IMR-90 (cell line): ENCODE measurements at regions not wholly inside any gene's neighbourhood (a gene's known extent, or its start where the extent isn't known, plus 50 kb on each side); places are given as distances from the start of the nearest gene placed in this dataset.

Experiments
- ATAC-seq: fragments of 200-7000 bp; cut with Tn5 transposase; 2 replicates; pipeline ENCODE4 v1.9.1; 2020; ENCODE audit warnings: low read depth, mild to moderate bottlenecking, moderate library complexity
- BruUV-seq: library from RNA; stranded (reverse); fragments of 400-500 nt; replicated peaks from 2 replicates; lab custom pipeline; 2021; lab: Mats Ljungman, UMichigan
- CTCF ChIA-PET: fragments of 300-600 bp; formaldehyde crosslinking; extraction: SDS; loops from one replicate; lab custom pipeline; 2021; ENCODE audit warnings: antibody characterized with exemption; lab: Yijun Ruan, JAX
- POLR2A ChIA-PET: fragments of 300-600 bp; sonication (Branson Sonifier 250); formaldehyde crosslinking; loops from one replicate; lab custom pipeline; 2022; ENCODE audit warnings: antibody characterized with exemption; ENCODE audit not compliant: unreplicated experiment; lab: Charles Lee
- DNase-seq: peaks from one replicate; pipeline ENCODE4 v3.0.0; 2013
- H2AFZ ChIP-seq: replicated peaks from 2 replicates; pipeline ENCODE3; 2013; ENCODE audit warnings: low read length, mild to moderate bottlenecking; ENCODE audit not compliant: poor library complexity
- H2AK5ac ChIP-seq: 2 replicates; pipeline ENCODE4 v1.6.1; 2013; ENCODE audit warnings: low read depth, low read length, inconsistent platforms
- H2AK9ac ChIP-seq: replicated peaks from 2 replicates; pipeline ENCODE3; 2013; ENCODE audit warnings: mild to moderate bottlenecking, low read depth, low read length, moderate library complexity; ENCODE audit not compliant: poor library complexity
- H2BK120ac ChIP-seq: 2 replicates; pipeline ENCODE4 v1.6.1; 2013; ENCODE audit warnings: low read depth, low read length, inconsistent platforms
- H2BK15ac ChIP-seq: 3 replicates; pipeline ENCODE4 v1.6.1; 2013; ENCODE audit warnings: low read depth, low read length, inconsistent platforms
- H2BK20ac ChIP-seq: 2 replicates; pipeline ENCODE4 v1.6.1; 2013; ENCODE audit warnings: low read depth, mild to moderate bottlenecking, inconsistent platforms, low read length, moderate library complexity
- H2BK5ac ChIP-seq: 2 replicates; pipeline ENCODE4 v1.6.1; 2013; ENCODE audit warnings: mild to moderate bottlenecking, low read depth, low read length, inconsistent platforms; ENCODE audit not compliant: poor library complexity, severe bottlenecking
- H3K14ac ChIP-seq: replicated peaks from 2 replicates; pipeline ENCODE4 v1.6.1; 2013; ENCODE audit warnings: low read depth, low read length, inconsistent platforms
- H3K18ac ChIP-seq: 2 replicates; pipeline ENCODE4 v1.6.1; 2013; ENCODE audit warnings: low read depth, low read length, control low read depth
- H3K23ac ChIP-seq: 2 replicates; pipeline ENCODE4 v1.6.1; 2013; ENCODE audit warnings: low read depth, low read length, inconsistent platforms
- H3K27ac ChIP-seq: 2 replicates; pipeline ENCODE4 v1.5.1; 2013; ENCODE audit warnings: mild to moderate bottlenecking, control low read depth, low read length; ENCODE audit not compliant: insufficient read depth
- H3K27me3 ChIP-seq: 2 replicates; pipeline ENCODE4 v1.6.1; 2013; ENCODE audit warnings: low read length; ENCODE audit not compliant: control insufficient read depth, insufficient read depth
- H3K36me3 ChIP-seq: 2 replicates; pipeline ENCODE4 v1.6.1; 2013; ENCODE audit warnings: low read length, mixed read lengths; ENCODE audit not compliant: control insufficient read depth, insufficient read depth
- H3K4ac ChIP-seq: 2 replicates; pipeline ENCODE4 v1.6.1; 2013; ENCODE audit warnings: low read depth, low read length, inconsistent platforms
- H3K4me1 ChIP-seq: 2 replicates; pipeline ENCODE4 v1.6.1; 2013; ENCODE audit warnings: low read length, mixed read lengths; ENCODE audit not compliant: control insufficient read depth, insufficient read depth
- H3K4me2 ChIP-seq: 2 replicates; pipeline ENCODE4 v1.6.1; 2013; ENCODE audit warnings: low read depth, mild to moderate bottlenecking, control low read depth, low read length, moderate library complexity
- H3K4me3 ChIP-seq: 2 replicates; pipeline ENCODE4 v1.5.1; 2013; ENCODE audit warnings: low read depth, mild to moderate bottlenecking, control low read depth, low read length, moderate library complexity; ENCODE audit not compliant: insufficient read depth
- H3K56ac ChIP-seq: 2 replicates; pipeline ENCODE4 v1.6.1; 2013; ENCODE audit warnings: low read length, inconsistent platforms; ENCODE audit not compliant: insufficient read depth; ENCODE audit errors: extremely low read depth
- H3K79me1 ChIP-seq, 2 experiments: 2 replicates each; pipeline ENCODE4 v1.6.1; 2013; ENCODE audit warnings: low read length in 2 of 2, inconsistent platforms in 1 of 2, low read depth in 1 of 2
- H3K9ac ChIP-seq: 2 replicates; pipeline ENCODE4 v1.6.1; 2013; ENCODE audit warnings: low read depth, low read length, control low read depth
- H3K9me1 ChIP-seq: 2 replicates; pipeline ENCODE4 v1.6.1; 2013; ENCODE audit warnings: low read length, inconsistent platforms; ENCODE audit not compliant: insufficient read depth
- H3K9me3 ChIP-seq: 2 replicates; pipeline ENCODE4 v1.6.1; 2013; ENCODE audit warnings: low read length; ENCODE audit not compliant: control insufficient read depth, insufficient read depth
- H4K20me1 ChIP-seq: 2 replicates; pipeline ENCODE4 v1.6.1; 2013; ENCODE audit warnings: low read length, inconsistent platforms; ENCODE audit not compliant: insufficient read depth
- H4K5ac ChIP-seq: 2 replicates; pipeline ENCODE4 v1.6.1; 2013; ENCODE audit warnings: mild to moderate bottlenecking, low read depth, low read length, control low read depth
- H4K8ac ChIP-seq, 2 experiments: 2 replicates each; pipeline ENCODE4 v1.6.1; 2013; ENCODE audit warnings: low read depth in 2 of 2, low read length in 2 of 2, control low read depth in 1 of 2, inconsistent platforms in 1 of 2
- H4K91ac ChIP-seq: 2 replicates; pipeline ENCODE4 v1.6.1; 2013; ENCODE audit warnings: low read depth, low read length, inconsistent platforms; ENCODE audit not compliant: insufficient read depth
- CEBPB ChIP-seq: IDR thresholded peaks from 2 replicates; pipeline ENCODE4 v1.6.1; 2012; ENCODE audit warnings: low read depth, low read length, improper control_type of control experiment
- CHD1 ChIP-seq: IDR thresholded peaks from 2 replicates; pipeline ENCODE4 v1.6.1; 2012; ENCODE audit warnings: low read depth, low read length, improper control_type of control experiment
- FOS ChIP-seq: fragments of 150-350 bp; IDR thresholded peaks from 2 replicates; pipeline ENCODE4 v1.6.1; 2016; ENCODE audit warnings: low read depth, low read length
- POLR2A ChIP-seq: IDR thresholded peaks from 2 replicates; pipeline ENCODE4 v1.6.1; 2012; ENCODE audit warnings: mild to moderate bottlenecking, low read depth, low read length
- RAD21 ChIP-seq: IDR thresholded peaks from 2 replicates; pipeline ENCODE4 v1.6.1; 2012; ENCODE audit warnings: low read length, improper control_type of control experiment
- RFX5 ChIP-seq: IDR thresholded peaks from 2 replicates; pipeline ENCODE4 v1.8.0; 2012; ENCODE audit warnings: low read depth, mild to moderate bottlenecking, low read length, moderate library complexity
- SMC3 ChIP-seq: fragments of 150-350 bp; IDR thresholded peaks from 2 replicates; pipeline ENCODE4 v1.6.1; 2016; ENCODE audit warnings: low read depth, mild to moderate bottlenecking, antibody characterized with exemption, low read length, moderate library complexity
- WGBS, 2 experiments: methylation state at CpG; one replicate each; pipeline versions ENCODE4 v1.1.5 to v1.1.7; 2013; ENCODE audit warnings: missing lambda C conversion rate in 2 of 2; ENCODE audit not compliant: insufficient read length in 1 of 2; ENCODE audit errors: extremely low coverage in 2 of 2; 5-methylcytosine and 5-hydroxymethylcytosine counted together
- dilution Hi-C: fragments of 300-500 bp; cut with HindIII; formaldehyde crosslinking; loops from one replicate; pipeline ENCODE4 v1.14.3; 2018; ENCODE audit warnings: low sequenced_read_pairs; ENCODE audit not compliant: unreplicated experiment
- in situ Hi-C: fragments of 300-500 bp; cut with MboI; formaldehyde crosslinking; loops from 3 replicates; pipeline ENCODE4 v1.14.3; 2019; ENCODE audit warnings: low sequenced_read_pairs, inconsistent platforms, mixed read lengths
- intact Hi-C: fragments of 100-400 bp; cut with micrococcal nuclease; formaldehyde crosslinking; loops from 2 replicates; pipeline ENCODE4 v1.10.0; 2022
- TF ChIP-seq, protein P1 (sequence below): fragments of 150-350 bp; IDR thresholded peaks from 2 replicates; pipeline ENCODE4 v1.6.1; 2017; ENCODE audit warnings: mild to moderate bottlenecking, antibody characterized with exemption, low read length, low read depth
- TF ChIP-seq, protein P2 (sequence below): conservative IDR thresholded peaks from 2 replicates; pipeline ENCODE4 v1.5.1; 2012; ENCODE audit warnings: mild to moderate bottlenecking, low read depth, low read length, improper control_type of control experiment
- TF ChIP-seq, protein P3 (sequence below): fragments of 150-350 bp; IDR thresholded peaks from 2 replicates; pipeline ENCODE4 v1.6.1; 2016; ENCODE audit warnings: low read depth, mild to moderate bottlenecking, low read length, moderate library complexity, borderline replicate concordance

DNA sequence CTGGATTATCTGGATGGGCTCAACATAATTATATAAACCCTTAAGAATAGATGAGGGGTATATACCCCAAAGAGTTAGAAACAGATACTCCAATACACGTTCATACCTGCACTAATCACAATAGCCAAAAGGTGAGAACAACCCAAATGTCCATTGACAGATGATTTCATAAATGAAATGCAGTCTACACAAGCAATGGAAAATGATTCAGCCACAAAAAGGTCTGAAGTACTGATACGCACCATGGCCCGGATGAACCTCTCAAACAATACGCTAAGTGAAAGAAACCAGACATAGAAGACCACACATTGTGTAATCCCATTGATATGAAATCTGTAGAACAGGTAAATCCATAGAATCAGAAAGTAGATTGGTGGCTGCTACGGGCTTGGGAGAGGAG lies 316.8 kb downstream of the LPIN1 start:
- no peak overlapping the region for H3K9ac ChIP-seq
- H4K91ac ChIP-seq: no peak overlapping the region
- peaks cover 13% of the 10 kb centered on the region for H3K4me1 ChIP-seq
- CTCF ChIA-PET: interaction anchor here (0.6 kb wide), 1 partner anchor 363 kb away, joined by 4 read pairs; no protein-coding TSS in a partner anchor
- TF ChIP-seq RFX5 (no peak), SMC3 (no peak), FOS (no peak), CEBPB (no peak), POLR2A (no peak), CHD1 (no peak), RAD21 (no peak)
- TF ChIP-seq, protein P1, sequence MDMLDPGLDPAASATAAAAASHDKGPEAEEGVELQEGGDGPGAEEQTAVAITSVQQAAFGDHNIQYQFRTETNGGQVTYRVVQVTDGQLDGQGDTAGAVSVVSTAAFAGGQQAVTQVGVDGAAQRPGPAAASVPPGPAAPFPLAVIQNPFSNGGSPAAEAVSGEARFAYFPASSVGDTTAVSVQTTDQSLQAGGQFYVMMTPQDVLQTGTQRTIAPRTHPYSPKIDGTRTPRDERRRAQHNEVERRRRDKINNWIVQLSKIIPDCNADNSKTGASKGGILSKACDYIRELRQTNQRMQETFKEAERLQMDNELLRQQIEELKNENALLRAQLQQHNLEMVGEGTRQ: no peak
- TF ChIP-seq, protein P2, sequence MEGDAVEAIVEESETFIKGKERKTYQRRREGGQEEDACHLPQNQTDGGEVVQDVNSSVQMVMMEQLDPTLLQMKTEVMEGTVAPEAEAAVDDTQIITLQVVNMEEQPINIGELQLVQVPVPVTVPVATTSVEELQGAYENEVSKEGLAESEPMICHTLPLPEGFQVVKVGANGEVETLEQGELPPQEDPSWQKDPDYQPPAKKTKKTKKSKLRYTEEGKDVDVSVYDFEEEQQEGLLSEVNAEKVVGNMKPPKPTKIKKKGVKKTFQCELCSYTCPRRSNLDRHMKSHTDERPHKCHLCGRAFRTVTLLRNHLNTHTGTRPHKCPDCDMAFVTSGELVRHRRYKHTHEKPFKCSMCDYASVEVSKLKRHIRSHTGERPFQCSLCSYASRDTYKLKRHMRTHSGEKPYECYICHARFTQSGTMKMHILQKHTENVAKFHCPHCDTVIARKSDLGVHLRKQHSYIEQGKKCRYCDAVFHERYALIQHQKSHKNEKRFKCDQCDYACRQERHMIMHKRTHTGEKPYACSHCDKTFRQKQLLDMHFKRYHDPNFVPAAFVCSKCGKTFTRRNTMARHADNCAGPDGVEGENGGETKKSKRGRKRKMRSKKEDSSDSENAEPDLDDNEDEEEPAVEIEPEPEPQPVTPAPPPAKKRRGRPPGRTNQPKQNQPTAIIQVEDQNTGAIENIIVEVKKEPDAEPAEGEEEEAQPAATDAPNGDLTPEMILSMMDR: no peak
- TF ChIP-seq, protein P3, sequence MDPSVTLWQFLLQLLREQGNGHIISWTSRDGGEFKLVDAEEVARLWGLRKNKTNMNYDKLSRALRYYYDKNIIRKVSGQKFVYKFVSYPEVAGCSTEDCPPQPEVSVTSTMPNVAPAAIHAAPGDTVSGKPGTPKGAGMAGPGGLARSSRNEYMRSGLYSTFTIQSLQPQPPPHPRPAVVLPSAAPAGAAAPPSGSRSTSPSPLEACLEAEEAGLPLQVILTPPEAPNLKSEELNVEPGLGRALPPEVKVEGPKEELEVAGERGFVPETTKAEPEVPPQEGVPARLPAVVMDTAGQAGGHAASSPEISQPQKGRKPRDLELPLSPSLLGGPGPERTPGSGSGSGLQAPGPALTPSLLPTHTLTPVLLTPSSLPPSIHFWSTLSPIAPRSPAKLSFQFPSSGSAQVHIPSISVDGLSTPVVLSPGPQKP: no peak
- H3K4me3 ChIP-seq: no peak overlapping the region
- no TSS peak for BruUV-seq
- intact Hi-C loops: no loop called here
- H3K23ac ChIP-seq: no peak overlapping the region
- H2AK9ac ChIP-seq: no peak overlapping the region
- H2BK5ac ChIP-seq: no peak overlapping the region
- H2AFZ ChIP-seq: no peak overlapping the region
- H3K14ac ChIP-seq: no peak overlapping the region
- no peak overlapping the region for H3K4me2 ChIP-seq
- no peak overlapping the region for H4K5ac ChIP-seq
- H2BK120ac ChIP-seq: no peak overlapping the region
- dilution Hi-C loops: no loop called here
- H4K20me1 ChIP-seq: no peaks in the 10 kb centered on the region
- no peaks in the 10 kb centered on the region for H3K27me3 ChIP-seq
- H3K56ac ChIP-seq: no peak overlapping the region
- no peak overlapping the region for H4K8ac ChIP-seq
- H2AK5ac ChIP-seq: no peak overlapping the region
- no peak overlapping the region for H3K4ac ChIP-seq
- peaks cover 6% of the 10 kb centered on the region for H3K9me1 ChIP-seq
- in situ Hi-C loops: no loop called here
- no CpG with 5 or more reads among the region's 5 CpGs for WGBS, 2 experiments
- H3K27ac ChIP-seq: no peak overlapping the region
- H2BK20ac ChIP-seq: no peak overlapping the region
- no peaks in the 10 kb centered on the region for H3K36me3 ChIP-seq
- H3K79me1 ChIP-seq: no peaks in the 10 kb centered on the region
- POLR2A ChIA-PET: no interaction called here
- no peak for ATAC-seq
- DNase-seq: no peak
- H2BK15ac ChIP-seq: no peak overlapping the region
- no peaks in the 10 kb centered on the region for H3K9me3 ChIP-seq
- no peak overlapping the region for H3K18ac ChIP-seq
